22Rv1 (cell line): ENCODE measurements at regions not wholly inside any gene's neighbourhood (a gene's known extent, or its start where the extent isn't known, plus 50 kb on each side); places are given as distances from the start of the nearest gene placed in this dataset.

Experiments
- H3K27ac ChIP-seq: fragments of 450-650 bp; 2 replicates; pipeline ENCODE4 v1.5.1; 2017
- CTCF ChIP-seq: fragments of 450-650 bp; IDR thresholded peaks from 2 replicates; pipeline ENCODE4 v1.5.1; 2017; ENCODE audit warnings: mild to moderate bottlenecking
- ZFX ChIP-seq: fragments of 450-650 bp; IDR thresholded peaks from 2 replicates; pipeline ENCODE4 v1.6.1; 2017; ENCODE audit warnings: antibody characterized with exemption, borderline replicate concordance

- no peak overlapping the region for H3K27ac ChIP-seq
- TF ChIP-seq ZFX: no peak
- TF ChIP-seq CTCF: no peak
Measured at GRCh38 chr13:74278901-74279300, 144.7 kb upstream of the KLF12 start.

- H3K27ac ChIP-seq: no peak overlapping the region
- no peak for TF ChIP-seq ZFX
- no peak for TF ChIP-seq CTCF
Measured at GRCh38 chr13:74274916-74275315, 140.7 kb upstream of the KLF12 start.

- TF ChIP-seq ZFX (no peak), CTCF (no peak)
Measured at GRCh38 chr13:74273581-74273980, 139.4 kb upstream of the KLF12 start.

GRCh38 chr13:74272826-74273225 lies 138.6 kb upstream of the KLF12 start:
- TF ChIP-seq CTCF (no peak), ZFX (no peak)
- no peak overlapping the region for H3K27ac ChIP-seq

More at GRCh38 chr13:74273581-74273980, 139.4 kb upstream of the KLF12 start:
- H3K27ac ChIP-seq: no peak overlapping the region

- TF ChIP-seq CTCF: no peak
- TF ChIP-seq ZFX: no peak
- H3K27ac ChIP-seq: no peak overlapping the region
Measured at GRCh38 chr13:74270018-74270417, 135.8 kb upstream of the KLF12 start.

- TF ChIP-seq ZFX (no peak), CTCF (no peak)
- no peak overlapping the region for H3K27ac ChIP-seq
Measured at GRCh38 chr13:74266861-74267260, 132.7 kb upstream of the KLF12 start.

- H3K27ac ChIP-seq: no peak overlapping the region
- no peak for TF ChIP-seq CTCF
- no peak for TF ChIP-seq ZFX
Measured at GRCh38 chr13:74266309-74266708, 132.1 kb upstream of the KLF12 start.
